GM19099 (cell line): ENCODE measurements at regions not wholly inside any gene's neighbourhood (a gene's known extent, or its start where the extent isn't known, plus 50 kb on each side); places are given as distances from the start of the nearest gene placed in this dataset.

Experiments
- POLR2A ChIP-seq: IDR thresholded peaks from 3 replicates; pipeline ENCODE4 v1.6.1; 2011; ENCODE audit warnings: low read depth; ENCODE audit not compliant: insufficient read length; ENCODE audit errors: extremely low read depth

DNA sequence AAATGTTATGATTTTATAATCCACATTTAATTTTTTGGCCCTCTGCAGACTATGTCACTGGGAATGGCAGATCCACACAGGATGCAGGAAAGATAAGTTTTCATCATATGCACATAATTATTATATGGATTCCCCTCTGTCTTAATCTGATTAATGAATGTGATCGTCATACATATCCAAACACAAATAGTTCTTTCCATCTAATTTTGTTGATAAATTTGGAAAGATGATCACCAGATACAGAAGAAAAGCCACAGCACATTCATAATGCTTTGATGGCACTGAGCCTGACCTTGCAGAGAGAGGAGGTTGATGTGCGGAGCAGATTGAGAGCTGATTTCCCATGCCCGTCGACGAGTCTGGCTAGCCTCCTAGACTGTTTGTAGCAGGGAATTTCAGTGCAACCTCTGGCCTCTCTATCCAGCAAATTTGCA is 471.5 kb downstream of the EPM2A start:
- TF ChIP-seq POLR2A: no peak

GRCh38 chr6:145266432-145267075 is 468.8 kb downstream of the EPM2A start:
- no peak for TF ChIP-seq POLR2A

DNA sequence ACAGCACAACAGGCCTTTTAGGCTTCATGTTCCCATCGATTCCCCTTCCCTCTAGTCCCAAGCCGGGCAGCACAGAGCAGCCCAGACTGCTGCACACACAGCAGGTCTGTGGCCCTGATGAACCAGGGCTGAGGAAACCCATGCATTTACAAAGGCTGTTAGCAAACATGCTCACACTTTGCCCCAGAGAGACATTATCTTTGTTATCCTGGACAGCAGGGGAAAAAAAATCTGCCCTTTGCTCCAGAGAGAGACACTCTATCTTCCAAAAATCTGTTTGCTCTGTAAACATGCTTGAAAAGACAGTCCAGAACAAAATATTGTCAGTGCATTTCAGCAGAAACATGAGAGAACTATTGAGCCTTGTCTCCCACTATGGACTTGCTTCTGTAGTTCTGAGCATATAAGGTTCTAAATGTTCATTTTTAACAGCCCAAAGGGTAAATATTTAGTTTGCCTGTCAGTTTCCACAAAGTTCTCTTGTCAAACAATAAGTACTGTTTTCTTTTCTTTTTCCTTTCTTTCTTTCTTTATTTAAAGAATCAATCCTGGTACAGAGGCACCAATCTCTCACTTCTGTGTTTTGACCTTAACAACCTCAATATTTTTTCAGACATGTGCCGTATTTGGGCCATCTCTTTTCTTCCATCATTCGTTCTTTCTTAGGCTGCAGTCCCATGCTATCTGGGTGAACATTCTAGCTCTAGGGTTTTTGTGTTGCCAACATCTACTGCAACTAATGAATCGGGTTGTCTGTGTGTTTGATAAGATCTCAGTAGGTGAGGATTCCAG is 468.0 kb downstream of the EPM2A start:
- TF ChIP-seq POLR2A: no peak

- TF ChIP-seq POLR2A: no peak
Measured at GRCh38 chr6:145270464-145270863, 464.9 kb downstream of the EPM2A start.

DNA sequence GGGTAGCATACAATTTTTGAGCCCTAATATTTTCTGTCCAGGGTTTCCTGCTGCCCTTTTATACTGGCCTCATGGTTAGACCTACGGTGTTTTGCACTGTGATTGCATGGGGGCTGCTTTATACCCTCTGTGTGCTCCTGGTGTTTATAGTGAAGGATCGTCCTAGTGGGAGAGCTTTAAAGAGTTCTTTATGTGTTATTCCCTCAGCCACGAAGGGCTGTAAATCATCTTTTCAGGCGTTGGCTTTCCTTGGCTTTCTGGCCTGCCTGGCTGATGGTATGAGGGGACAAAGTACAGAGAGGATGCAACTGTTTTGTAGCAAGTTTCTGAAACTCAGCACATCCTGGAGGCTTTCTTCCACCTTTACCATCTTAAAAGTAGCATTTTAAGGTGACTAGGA is 464.3 kb downstream of the EPM2A start:
- no peak for TF ChIP-seq POLR2A

DNA sequence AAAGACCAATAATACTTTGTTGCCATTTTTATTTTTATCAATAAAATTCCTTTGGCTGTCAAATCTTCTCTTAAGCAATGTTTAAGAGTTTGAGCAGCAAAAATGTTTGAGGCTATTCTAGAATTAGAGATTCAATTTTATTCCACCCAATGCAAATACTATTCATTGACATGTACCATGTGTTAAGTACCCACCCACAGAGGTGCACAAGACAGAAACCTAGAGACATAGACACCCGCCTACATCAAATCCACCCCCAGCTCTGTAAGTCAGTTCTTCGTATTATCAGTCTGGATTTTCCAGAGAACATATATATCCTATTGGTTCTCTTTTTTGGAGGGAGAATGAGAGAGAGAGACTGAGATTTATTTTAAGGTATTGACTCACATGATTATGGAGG is 463.7 kb downstream of the EPM2A start:
- TF ChIP-seq POLR2A: no peak

DNA sequence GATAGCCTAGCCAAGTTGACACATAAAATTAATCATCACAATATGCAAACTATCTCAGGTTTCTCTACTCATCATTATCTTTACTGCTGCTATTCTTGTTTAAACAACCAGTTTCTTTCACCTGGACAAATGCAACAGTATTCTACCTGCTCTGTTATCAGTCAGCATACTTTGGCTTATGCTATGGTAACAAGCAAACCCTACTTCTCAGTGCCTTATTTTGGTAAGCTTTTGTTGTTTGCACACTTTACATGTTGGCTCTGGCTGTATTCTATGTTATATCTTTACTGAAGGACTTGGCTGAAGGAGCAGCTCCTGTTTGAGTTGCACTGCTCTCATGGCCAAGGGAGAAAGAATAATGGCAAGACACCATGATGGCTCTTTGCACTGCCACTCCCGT is 463.1 kb downstream of the EPM2A start:
- no peak for TF ChIP-seq POLR2A

DNA sequence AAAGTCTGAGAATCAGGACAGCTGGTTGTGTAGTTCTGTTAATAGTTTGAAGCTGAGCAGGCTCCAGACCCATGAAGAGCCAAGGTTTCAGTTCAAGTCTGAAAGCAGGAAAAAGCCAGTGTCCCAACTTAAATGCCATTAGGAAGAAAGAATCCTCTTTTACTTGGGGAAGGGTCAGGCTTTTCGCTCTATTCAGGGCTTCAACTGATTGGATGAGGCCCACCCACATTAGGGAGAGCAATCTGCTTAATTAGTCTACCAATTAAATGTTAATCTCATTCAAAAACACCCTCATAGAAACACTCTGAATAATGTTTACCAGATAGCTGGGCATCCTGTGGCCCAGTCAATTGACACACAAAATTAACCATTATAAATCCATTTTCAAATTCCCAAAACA is 462.2 kb downstream of the EPM2A start:
- TF ChIP-seq POLR2A: no peak

DNA sequence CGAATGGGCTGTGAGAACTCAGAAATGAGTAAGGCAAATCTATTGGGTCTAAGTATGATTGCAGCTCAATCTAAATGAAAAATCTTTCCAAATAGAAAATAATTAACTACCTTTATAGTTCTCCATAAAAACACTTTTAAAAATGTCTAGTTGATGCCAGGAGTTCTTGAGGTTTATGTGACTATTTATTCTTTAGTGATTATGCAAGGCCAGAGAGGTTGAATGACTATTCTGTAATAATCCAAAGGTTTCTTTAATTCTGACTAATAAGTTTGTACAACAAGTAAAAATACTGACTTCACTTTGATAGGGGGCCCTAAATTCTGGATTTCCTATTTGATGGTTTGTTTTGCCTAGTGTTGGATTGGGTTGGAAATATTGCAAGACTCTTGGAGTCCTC is 461.2 kb downstream of the EPM2A start:
- no peak for TF ChIP-seq POLR2A

- no peak for TF ChIP-seq POLR2A
Measured at GRCh38 chr6:145275019-145275418, 460.3 kb downstream of the EPM2A start.

DNA sequence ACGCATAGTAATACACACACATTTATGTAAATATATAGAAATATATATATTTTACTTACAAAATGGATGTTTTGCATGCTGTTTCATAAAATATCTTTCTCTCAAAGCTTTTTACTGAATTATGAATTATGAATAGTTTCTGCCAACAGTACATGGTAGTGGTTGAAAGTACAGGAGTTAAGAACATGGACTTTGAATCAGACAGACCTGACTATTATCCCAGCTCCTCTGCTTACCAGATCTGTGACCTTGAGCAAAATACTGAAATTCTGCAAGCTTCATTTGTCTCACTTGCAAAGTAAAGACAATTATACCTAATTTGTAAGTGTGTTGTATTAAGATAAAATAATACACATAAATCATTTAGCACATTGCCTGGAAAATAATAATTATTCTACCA is 459.5 kb downstream of the EPM2A start:
- TF ChIP-seq POLR2A: no peak

GRCh38 chr6:145276756-145277155 is 458.6 kb downstream of the EPM2A start:
- no peak for TF ChIP-seq POLR2A

- TF ChIP-seq POLR2A: no peak
Measured at GRCh38 chr6:145277358-145278086, 457.8 kb downstream of the EPM2A start.

GRCh38 chr6:145278163-145278807 is 457.0 kb downstream of the EPM2A start:
- no peak for TF ChIP-seq POLR2A

GRCh38 chr6:145279551-145279950 is 455.8 kb downstream of the EPM2A start:
- no peak for TF ChIP-seq POLR2A

GRCh38 chr6:145279993-145280392 is 455.3 kb downstream of the EPM2A start:
- no peak for TF ChIP-seq POLR2A

DNA sequence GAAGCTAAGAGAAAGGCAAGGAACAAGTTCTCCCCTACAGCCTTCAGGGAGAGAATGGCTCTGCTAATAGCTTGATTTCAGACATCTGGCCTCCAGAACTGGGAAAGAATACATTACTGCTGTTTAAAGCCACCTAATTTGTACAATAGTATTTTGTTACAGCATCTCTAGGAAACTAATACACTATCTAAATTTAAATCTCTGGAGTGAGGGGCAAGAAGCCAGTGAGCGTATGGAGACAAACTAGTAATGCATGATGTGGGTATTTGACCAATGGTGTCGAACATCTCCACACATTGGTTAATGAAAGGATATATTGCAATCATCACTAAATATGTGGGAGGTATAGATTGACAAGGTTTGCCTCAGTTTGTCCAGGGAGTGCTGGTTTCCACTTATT is 451.5 kb downstream of the EPM2A start:
- TF ChIP-seq POLR2A: no peak
